Peyer's patch (tissue), 4 donors: ENCODE measurements at regions not wholly inside any gene's neighbourhood (a gene's known extent, or its start where the extent isn't known, plus 50 kb on each side); places are given as distances from the start of the nearest gene placed in this dataset.
"Not testable (repeated sequence)": the region's sequence is repeated elsewhere in the genome, so short reads cannot be mapped to it uniquely, and the experiment has no call there.

Experiments used
- DNase-seq, 3 donors: peaks; one replicate each; pipeline ENCODE4 v3.0.0-alpha.2; 2017 to 2019
- H3K27ac ChIP-seq, 4 donors: fragments of 200-600 bp; sonication (generic); one replicate each; pipeline ENCODE4 v1.5.1; 2016 to 2019
- H3K27me3 ChIP-seq, 2 donors: fragments of 200-600 bp; sonication (generic); one replicate each; pipeline ENCODE4 v1.5.1; 2019
- H3K36me3 ChIP-seq, 3 donors: fragments of 200-600 bp; sonication (generic); one replicate each; pipeline ENCODE4 v1.5.1; 2016 to 2019
- H3K4me1 ChIP-seq, 4 donors: fragments of 200-600 bp; sonication (generic); one replicate each; pipeline ENCODE4 v1.5.1; 2016 to 2019
- H3K4me3 ChIP-seq, 4 donors: fragments of 200-600 bp; sonication (generic); 1 replicate in 3 of 4; 2 replicates in 1 of 4; pipeline ENCODE4 v1.5.1; 2016 to 2019; ENCODE audit warnings: mild to moderate bottlenecking in 1 of 4
- H3K9me3 ChIP-seq, 4 donors: fragments of 200-600 bp; sonication (generic); one replicate each; pipeline ENCODE4 v1.5.1; 2016 to 2019; ENCODE audit warnings: mild to moderate bottlenecking in 1 of 4
- CTCF ChIP-seq, 6 experiments: fragments of 450-650 bp in 4 of 6; fragments of 200-600 bp in 2 of 6; sonication (generic) in 1 of 6; IDR thresholded peaks; one replicate each; pipeline ENCODE4 v1.5.1; 2017 to 2019; ENCODE audit warnings: antibody characterized with exemption in 6 of 6, mild to moderate bottlenecking in 3 of 6, moderate library complexity in 1 of 6
- POLR2A ChIP-seq, 2 donors: fragments of 450-650 bp; IDR thresholded peaks; one replicate each; pipeline ENCODE4 v1.5.1; 2017; ENCODE audit warnings: antibody characterized with exemption in 2 of 2, mild to moderate bottlenecking in 2 of 2, moderate library complexity in 2 of 2

- no peaks in the 10 kb centered on the region for H3K9me3 ChIP-seq
- H3K27ac ChIP-seq, result no peak overlapping the region
- TF ChIP-seq CTCF (IDR thresholded peaks at IDR 0.05) (no peak), POLR2A (IDR thresholded peaks at IDR 0.05) (no peak)
- H3K4me1 ChIP-seq, result no peaks in the 10 kb centered on the region
- no peak for DNase-seq
- H3K36me3 ChIP-seq, result no peaks in the 10 kb centered on the region
- H3K4me3 ChIP-seq, result no peak overlapping the region
- H3K27me3 ChIP-seq, result no peaks in the 10 kb centered on the region
Measured at GRCh38 chr1:106406114-106406513, 650.4 kb upstream of the PRMT6 start.

- not testable (repeated sequence) for H3K9me3 ChIP-seq, H3K36me3 ChIP-seq, H3K4me3 ChIP-seq, H3K27me3 ChIP-seq, DNase-seq, H3K27ac ChIP-seq, H3K4me1 ChIP-seq
Measured at GRCh38 chr1:106412321-106412720, 644.2 kb upstream of the PRMT6 start.

GRCh38 chr1:106435269-106435668 lies 621.2 kb upstream of the PRMT6 start:
- no peak for DNase-seq
- TF ChIP-seq CTCF (IDR thresholded peaks at IDR 0.05) (no peak), POLR2A (IDR thresholded peaks at IDR 0.05) (no peak)
- Histone ChIP-seq H3K4me3 (no peak overlapping the region), H3K4me1 (no peaks in the 10 kb centered on the region), H3K36me3 (no peaks in the 10 kb centered on the region), H3K9me3 (no peaks in the 10 kb centered on the region), H3K27ac (no peak overlapping the region), H3K27me3 (no peaks in the 10 kb centered on the region)

GRCh38 chr1:106439475-106439874 lies 617.0 kb upstream of the PRMT6 start:
- Histone ChIP-seq H3K27ac (no peak overlapping the region), H3K36me3 (no peaks in the 10 kb centered on the region), H3K4me1 (no peaks in the 10 kb centered on the region), H3K9me3 (no peaks in the 10 kb centered on the region), H3K27me3 (no peaks in the 10 kb centered on the region), H3K4me3 (no peak overlapping the region)
- no peak for DNase-seq
- TF ChIP-seq POLR2A (IDR thresholded peaks at IDR 0.05) (no peak), CTCF (IDR thresholded peaks at IDR 0.05) (no peak)

- no peak for DNase-seq
- TF ChIP-seq POLR2A (IDR thresholded peaks at IDR 0.05) (no peak), CTCF (IDR thresholded peaks at IDR 0.05) (no peak)
- Histone ChIP-seq H3K27ac (no peak overlapping the region), H3K9me3 (no peaks in the 10 kb centered on the region), H3K4me1 (no peaks in the 10 kb centered on the region), H3K4me3 (no peak overlapping the region), H3K27me3 (no peaks in the 10 kb centered on the region), H3K36me3 (no peaks in the 10 kb centered on the region)
Measured at GRCh38 chr1:106447466-106447865, 609.0 kb upstream of the PRMT6 start.

- TF ChIP-seq POLR2A (IDR thresholded peaks at IDR 0.05) (no peak), CTCF (IDR thresholded peaks at IDR 0.05) (no peak)
- Histone ChIP-seq H3K27me3 (no peaks in the 10 kb centered on the region), H3K9me3 (no peaks in the 10 kb centered on the region), H3K4me3 (no peak overlapping the region), H3K4me1 (no peaks in the 10 kb centered on the region), H3K36me3 (no peaks in the 10 kb centered on the region), H3K27ac (no peak overlapping the region)
- no peak for DNase-seq
Measured at GRCh38 chr1:106456832-106457231, 599.6 kb upstream of the PRMT6 start.
